HG03442 (cell line): ENCODE measurements at regions not wholly inside any gene's neighbourhood (a gene's known extent, or its start where the extent isn't known, plus 50 kb on each side); places are given as distances from the start of the nearest gene placed in this dataset.

ENCODE experiments used
- ATAC-seq: cut with Tn5 transposase; IDR thresholded peaks from one replicate; pipeline ENCODE4 v1.9.1; 2021; ENCODE audit warnings: mild to moderate bottlenecking, moderate library complexity; ENCODE audit not compliant: unreplicated experiment

- ATAC-seq: no peak
These were observed 74.4 kb upstream of the SCN7A start for GRCh38 chr2:166568409-166568808.

GRCh38 chr2:166565501-166565900 lies 71.5 kb upstream of the SCN7A start:
- no peak for ATAC-seq

GRCh38 chr2:166563894-166564293 lies 69.8 kb upstream of the SCN7A start:
- no peak for ATAC-seq

GRCh38 chr2:166560022-166560421 lies 66.0 kb upstream of the SCN7A start:
- no peak for ATAC-seq

- no peak for ATAC-seq
These were observed 56.9 kb upstream of the SCN7A start for GRCh38 chr2:166550923-166551322.

- ATAC-seq: no peak
These were observed 51.4 kb upstream of the SCN7A start for GRCh38 chr2:166545473-166545872.
